ENCODE measurements at regions not wholly inside any gene's neighbourhood (a gene's known extent, or its start where the extent isn't known, plus 50 kb on each side); places are given as distances from the start of the nearest gene placed in this dataset.
"Not testable (repeated sequence)": the region's sequence is repeated elsewhere in the genome, so short reads cannot be mapped to it uniquely, and the experiment has no call there.

GRCh38 chr9:42656789-42657188 is 473.3 kb downstream of the SPATA31A6 start:
- DNase-seq = not testable (repeated sequence)

- DNase-seq = not testable (repeated sequence)
Measured at GRCh38 chr9:42657496-42657895, 474.0 kb downstream of the SPATA31A6 start.

- not testable (repeated sequence) for DNase-seq
Measured at GRCh38 chr9:42697146-42697545, 513.7 kb downstream of the SPATA31A6 start.

GRCh38 chr9:42702890-42703289 is 519.4 kb downstream of the SPATA31A6 start:
- DNase-seq = not testable (repeated sequence)

GRCh38 chr9:42724841-42725835 is 541.7 kb downstream of the SPATA31A6 start:
- not testable (repeated sequence) for DNase-seq

DNA sequence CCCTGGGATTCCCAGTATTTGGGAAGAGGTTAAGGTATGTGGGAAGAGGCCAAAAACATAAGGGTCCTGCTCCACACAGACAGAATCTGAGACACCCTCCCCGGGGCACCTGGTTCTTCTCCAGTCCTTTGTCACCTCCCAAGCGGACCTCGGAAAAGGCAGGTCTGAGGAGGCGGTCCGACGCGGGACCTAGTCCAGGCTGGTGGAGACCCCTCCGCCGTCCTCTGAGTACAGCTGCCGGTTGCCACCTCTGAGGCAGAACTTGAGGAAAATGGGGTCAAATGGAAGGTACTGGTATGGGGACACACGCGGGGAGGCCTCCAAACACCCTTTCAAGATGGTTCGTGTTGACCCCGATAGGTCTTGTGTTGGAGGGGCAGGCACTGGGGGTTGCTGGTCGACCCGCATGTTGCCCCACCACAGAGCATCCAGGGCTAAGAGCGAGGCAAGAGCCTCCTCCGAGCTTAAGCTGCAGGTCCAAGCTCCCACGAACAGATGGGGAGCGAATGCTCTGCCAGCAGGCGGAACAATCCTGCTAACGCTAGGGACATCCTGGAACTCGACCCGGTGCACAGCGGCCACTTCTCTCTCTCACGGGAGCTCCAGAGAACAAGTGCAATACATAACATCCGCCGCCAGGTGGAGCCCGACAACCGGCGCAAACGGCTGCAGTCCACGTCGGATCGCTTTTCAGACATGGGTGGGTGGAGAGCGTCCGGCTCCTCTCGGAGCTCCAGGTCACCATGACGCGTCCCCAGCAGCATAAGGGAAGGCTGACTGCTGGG is 559.8 kb downstream of the SPATA31A6 start:
- peak; percentile 84 for DNase-seq

DNA sequence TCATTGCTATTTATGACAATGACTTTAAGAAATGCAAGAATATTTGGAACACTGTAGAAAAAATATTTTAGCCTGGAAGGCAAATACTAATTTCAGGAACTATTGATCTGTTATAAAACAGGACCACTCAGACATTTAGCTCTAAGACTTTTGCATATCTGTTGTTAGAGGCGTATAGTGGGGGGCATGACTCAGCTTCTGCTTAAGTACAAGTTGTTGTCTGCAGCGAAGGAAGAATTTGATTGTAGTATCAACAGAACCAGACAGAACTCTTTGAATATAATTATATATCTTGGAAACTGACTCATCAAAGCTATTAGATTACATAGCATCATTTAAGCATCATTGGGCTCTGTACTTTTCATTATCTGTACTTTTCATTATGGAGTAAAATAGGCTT is 573.8 kb downstream of the SPATA31A6 start:
- not testable (repeated sequence) for DNase-seq

DNA sequence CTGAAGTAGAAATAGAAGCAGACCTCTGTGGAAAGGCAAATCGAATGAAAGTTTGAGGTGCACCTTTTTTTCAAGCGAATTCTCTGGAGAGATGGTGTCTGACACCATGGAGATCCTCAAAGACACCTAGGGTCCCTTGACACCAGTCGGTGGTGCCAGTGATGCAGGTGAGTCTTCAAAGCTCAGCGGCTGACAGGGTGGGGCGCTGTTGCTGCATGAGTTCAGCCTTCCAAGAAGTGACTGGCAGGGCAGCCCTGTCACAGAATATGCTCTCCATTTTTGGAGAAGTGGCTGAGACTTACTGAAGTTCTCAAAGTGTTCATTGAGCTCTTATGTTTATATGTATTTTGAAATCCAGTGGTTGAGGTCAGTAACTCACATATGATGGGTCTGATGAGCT is 575.9 kb downstream of the SPATA31A6 start:
- DNase-seq = not testable (repeated sequence)

- DNase-seq = not testable (repeated sequence)
Measured at GRCh38 chr9:42782201-42782600, 598.7 kb downstream of the SPATA31A6 start.

DNA sequence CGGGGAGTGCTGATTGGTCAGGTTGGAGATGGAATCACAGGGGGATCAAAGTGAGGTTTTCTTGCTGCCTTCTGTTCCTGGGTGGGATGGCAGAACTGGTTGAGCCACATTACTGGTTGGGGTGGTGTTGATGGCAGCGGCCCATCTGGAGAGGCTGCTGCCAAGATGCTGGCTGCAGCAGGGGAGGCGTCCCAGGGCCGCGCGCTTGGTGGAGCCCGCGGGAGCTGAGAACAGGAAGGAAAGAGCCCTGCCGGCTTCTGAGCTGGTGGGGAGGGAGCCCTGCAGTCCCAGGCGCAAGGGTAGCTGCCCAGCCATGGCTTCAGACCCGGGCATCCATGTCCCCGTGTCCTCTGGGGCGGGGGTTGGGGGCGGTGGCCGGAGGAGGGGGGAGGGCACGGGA is 609.3 kb downstream of the SPATA31A6 start:
- DNase-seq = not testable (repeated sequence)

GRCh38 chr9:42798571-42798970 is 615.1 kb downstream of the SPATA31A6 start:
- DNase-seq = not testable (repeated sequence)

DNA sequence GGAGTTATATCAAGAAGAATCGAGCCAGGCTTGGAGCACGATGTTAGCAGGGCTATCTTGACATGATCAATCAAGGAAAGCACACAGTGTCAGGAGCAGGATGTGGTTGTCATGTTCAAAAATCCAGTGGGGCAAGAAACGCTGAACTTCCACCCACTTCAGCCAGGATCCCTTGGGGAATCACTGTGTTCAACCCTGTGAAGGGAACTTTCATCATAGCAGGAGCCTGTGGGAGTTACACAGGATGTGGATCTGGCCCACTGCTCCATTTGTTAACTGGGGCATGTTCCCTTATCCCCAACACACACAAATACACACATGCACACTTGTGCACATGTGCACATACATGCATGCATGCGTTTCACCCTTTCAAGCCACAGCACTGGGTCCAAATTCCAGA is 619.3 kb downstream of the SPATA31A6 start:
- not testable (repeated sequence) for DNase-seq

GRCh38 chr9:42806674-42807073 is 623.2 kb downstream of the SPATA31A6 start:
- not testable (repeated sequence) for DNase-seq

- not testable (repeated sequence) for DNase-seq
Measured at GRCh38 chr9:42821468-42821867, 638.0 kb downstream of the SPATA31A6 start.

DNA sequence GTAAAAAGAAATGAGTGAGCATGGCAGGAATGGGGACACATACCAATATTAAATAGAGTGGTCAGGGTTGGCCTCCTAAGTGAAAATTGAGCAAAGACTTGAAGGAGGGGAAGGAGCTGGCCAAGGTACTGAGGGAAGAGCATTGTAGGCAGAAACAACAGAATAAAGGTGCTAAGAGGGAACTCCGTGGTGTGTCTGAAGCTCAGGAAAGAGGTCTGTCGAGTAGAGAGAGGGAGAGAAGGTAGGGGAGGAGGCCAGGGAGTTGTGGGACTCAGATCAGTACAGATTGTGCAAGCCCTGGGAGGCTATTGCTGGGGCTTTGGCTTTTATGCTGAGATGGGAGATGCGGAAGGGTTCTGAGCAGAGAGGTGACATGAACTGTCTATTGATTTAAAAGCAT is 664.7 kb downstream of the SPATA31A6 start:
- DNase-seq = not testable (repeated sequence)

- DNase-seq = not testable (repeated sequence)
Measured at GRCh38 chr9:42850896-42851693, 667.6 kb downstream of the SPATA31A6 start.

GRCh38 chr9:42851701-42852100 is 668.2 kb downstream of the SPATA31A6 start:
- not testable (repeated sequence) for DNase-seq

DNA sequence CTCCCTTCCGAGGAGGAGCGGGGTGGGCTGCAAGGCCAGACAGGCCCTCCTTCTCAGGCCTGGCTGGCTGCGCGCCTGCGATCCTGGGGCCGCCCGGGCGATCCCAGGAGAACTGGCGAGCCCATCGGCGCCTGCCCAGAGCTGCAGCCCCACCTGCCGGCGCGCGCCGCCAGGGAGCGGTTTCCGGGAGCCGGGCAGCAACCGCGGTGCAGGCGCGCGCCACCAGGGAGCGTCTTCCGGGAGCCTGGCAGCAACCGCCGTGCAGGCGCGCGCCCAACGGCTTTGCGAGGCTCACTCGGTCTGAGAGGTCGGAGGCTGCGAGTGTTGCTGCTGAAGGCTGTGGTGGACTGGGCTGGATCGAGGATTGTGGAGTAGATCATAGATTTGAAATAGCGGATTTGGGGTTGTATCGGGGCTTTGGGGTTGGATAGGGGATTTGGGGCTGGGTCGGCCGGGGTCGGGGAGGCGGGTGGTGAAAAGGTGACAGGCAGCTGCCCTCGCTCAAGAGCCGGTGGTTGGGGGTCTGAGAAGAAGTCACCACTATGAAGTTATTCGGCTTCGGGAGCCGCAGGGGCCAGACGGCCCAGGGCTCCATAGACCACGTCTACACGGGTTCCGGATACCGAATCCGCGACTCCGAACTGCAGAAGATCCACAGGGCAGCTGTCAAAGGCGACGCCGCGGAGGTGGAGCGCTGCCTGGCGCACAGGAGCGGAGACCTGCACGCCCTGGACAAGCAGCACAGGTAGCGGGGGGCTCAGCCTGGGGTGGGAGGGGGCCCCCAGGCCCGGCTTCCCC is 668.9 kb downstream of the SPATA31A6 start:
- not testable (repeated sequence) for DNase-seq

GRCh38 chr9:42860133-42860532 is 676.7 kb downstream of the SPATA31A6 start:
- not testable (repeated sequence) for DNase-seq

GRCh38 chr9:42862465-42862864 is 679.0 kb downstream of the SPATA31A6 start:
- not testable (repeated sequence) for DNase-seq
